A673 (cell line): ENCODE measurements at regions not wholly inside any gene's neighbourhood (a gene's known extent, or its start where the extent isn't known, plus 50 kb on each side); places are given as distances from the start of the nearest gene placed in this dataset.

Experiments
- CTCF ChIP-seq: fragments of 300-800, 200-600 bp; sonication (generic); conservative IDR thresholded peaks from 2 replicates; pipeline ENCODE4 v1.5.1; 2017; ENCODE audit warnings: low read depth, mild to moderate bottlenecking, antibody characterized with exemption, low read length, moderate library complexity, mixed read lengths
- EZH2 ChIP-seq: fragments of 200-600 bp; sonication (generic); IDR thresholded peaks from 2 replicates; pipeline ENCODE4 v1.6.1; 2017; ENCODE audit warnings: borderline replicate concordance, low read depth, mild to moderate bottlenecking, mixed read lengths, antibody characterized with exemption, low read length; ENCODE audit not compliant: poor library complexity, severe bottlenecking

GRCh38 chr4:119684463-119684862 lies 55.9 kb upstream of the PDE5A start:
- no peak for TF ChIP-seq CTCF
- TF ChIP-seq EZH2: no peak
